Endothelial cell of umbilical vein (primary cell): ENCODE measurements at regions not wholly inside any gene's neighbourhood (a gene's known extent, or its start where the extent isn't known, plus 50 kb on each side); places are given as distances from the start of the nearest gene placed in this dataset.

Source experiments
- BruUV-seq: library from RNA; stranded (reverse); fragments of 400-500 nt; replicated peaks from 2 replicates; lab custom pipeline; 2021; lab: Mats Ljungman, UMichigan
- CTCF ChIA-PET: fragments of 300-600, 350-600 bp; sonication (Branson Sonifier 250); formaldehyde crosslinking; loops from one replicate; lab custom pipeline; 2021; ENCODE audit warnings: antibody characterized with exemption, inconsistent platforms; lab: Charles Lee
- POLR2A ChIA-PET: fragments of 300-600, 350-600 bp; sonication (Branson Sonifier 250); formaldehyde crosslinking; loops from one replicate; lab custom pipeline; 2021; ENCODE audit warnings: antibody characterized with exemption, inconsistent platforms; lab: Charles Lee
- DNase-seq: peaks from one replicate; pipeline ENCODE4 v3.0.0-alpha.2; 2011; ENCODE audit warnings: low read depth, low spot score
- FAIRE-seq: peaks from 2 replicates; lab custom pipeline; 2011; peaks lifted over from hg19 to GRCh38; lab: Jason Lieb, UNC
- H2AFZ ChIP-seq: 2 replicates; pipeline ENCODE4 v1.6.0; 2012; ENCODE audit warnings: low read depth, low read length, control low read depth, inconsistent platforms
- H3K27ac ChIP-seq: 2 replicates; pipeline ENCODE4 v1.5.1; 2011; ENCODE audit warnings: low read depth, mild to moderate bottlenecking, control low read depth, low read length, moderate library complexity; ENCODE audit not compliant: insufficient read depth
- H3K27me3 ChIP-seq, 2 experiments: 2 replicates each; pipeline versions ENCODE4 v1.6.0 to v1.6.1; 2011; ENCODE audit warnings: low read length in 2 of 2, mixed read lengths in 1 of 2; ENCODE audit not compliant: control insufficient read depth in 2 of 2, insufficient read depth in 2 of 2
- H3K36me3 ChIP-seq, 2 experiments: 2 replicates in 1 of 2; 3 replicates in 1 of 2; pipeline ENCODE4 v1.5.1; 2011; ENCODE audit warnings: low read length in 2 of 2, mild to moderate bottlenecking in 1 of 2, moderate library complexity in 1 of 2; ENCODE audit not compliant: control insufficient read depth in 2 of 2, insufficient read depth in 2 of 2; ENCODE audit errors: extremely low read depth in 1 of 2
- H3K4me1 ChIP-seq: 3 replicates; pipeline ENCODE4 v1.5.1; 2011; ENCODE audit warnings: mild to moderate bottlenecking, low read length; ENCODE audit not compliant: control insufficient read depth, insufficient read depth; ENCODE audit errors: extremely low read depth
- H3K4me2 ChIP-seq: 2 replicates; pipeline ENCODE4 v1.6.1; 2011; ENCODE audit warnings: low read length, control low read depth, mixed read lengths; ENCODE audit not compliant: insufficient read depth
- H3K4me3 ChIP-seq, 3 experiments: fragments of 200-600 bp in 1 of 3; sonication (generic), shearing (Covaris generic) in 1 of 3; replicated peaks in 1 of 3; 2 replicates each; pipeline ENCODE4 v1.5.1; 2011 to 2016; ENCODE audit warnings: control low read depth in 3 of 3, low read length in 3 of 3, mild to moderate bottlenecking in 2 of 3, inconsistent platforms in 1 of 3, low read depth in 1 of 3, moderate library complexity in 1 of 3; ENCODE audit not compliant: insufficient read depth in 1 of 3
- H3K79me2 ChIP-seq: 2 replicates; pipeline ENCODE4 v1.6.0; 2012; ENCODE audit warnings: low read length, inconsistent platforms; ENCODE audit not compliant: control insufficient read depth, insufficient read depth
- H3K9ac ChIP-seq: replicated peaks from 2 replicates; pipeline ENCODE3; 2011; ENCODE audit warnings: low read length, control low read depth; ENCODE audit not compliant: insufficient read depth; ENCODE audit errors: extremely low read depth
- H3K9me1 ChIP-seq: replicated peaks from 3 replicates; pipeline ENCODE4 v1.6.0; 2011; ENCODE audit warnings: mild to moderate bottlenecking, low read length; ENCODE audit not compliant: control insufficient read depth, insufficient read depth; ENCODE audit errors: extremely low read depth
- H3K9me3 ChIP-seq: replicated peaks from 2 replicates; pipeline ENCODE4 v1.5.1; 2012; ENCODE audit warnings: low read length, inconsistent platforms; ENCODE audit not compliant: control insufficient read depth, insufficient read depth
- H4K20me1 ChIP-seq: replicated peaks from 2 replicates; pipeline ENCODE3; 2011; ENCODE audit warnings: mild to moderate bottlenecking, low read length; ENCODE audit not compliant: control insufficient read depth, insufficient read depth; ENCODE audit errors: extremely low read depth
- CTCF ChIP-seq, 2 donors: IDR thresholded peaks; 1 replicate in 1 of 2; 2 replicates in 1 of 2; pipeline ENCODE4 v1.5.1; 2011; ENCODE audit warnings: low read length in 2 of 2, mild to moderate bottlenecking in 2 of 2, moderate library complexity in 2 of 2, control low read depth in 1 of 2, inconsistent platforms in 1 of 2, low read depth in 1 of 2; ENCODE audit not compliant: insufficient read depth in 1 of 2; ENCODE audit errors: extremely low read depth in 1 of 2
- EZH2 ChIP-seq: IDR thresholded peaks from 2 replicates; pipeline ENCODE4 v1.6.1; 2012; ENCODE audit warnings: borderline replicate concordance, low read depth, mild to moderate bottlenecking, moderate library complexity, low read length, inconsistent platforms; ENCODE audit not compliant: severe bottlenecking
- FOS ChIP-seq: IDR thresholded peaks from 2 replicates; pipeline ENCODE4 v1.6.1; 2011; ENCODE audit warnings: mild to moderate bottlenecking, low read length, moderate library complexity, borderline replicate concordance; ENCODE audit not compliant: insufficient read depth
- GATA2 ChIP-seq: IDR thresholded peaks from 2 replicates; pipeline ENCODE4 v1.7.0; 2011; ENCODE audit warnings: low read depth, mild to moderate bottlenecking, moderate library complexity, mixed read lengths, low read length; ENCODE audit not compliant: insufficient read length, insufficient read depth
- JUN ChIP-seq: IDR thresholded peaks from 2 replicates; pipeline ENCODE4 v1.6.1; 2011; ENCODE audit warnings: borderline replicate concordance, low read depth; ENCODE audit not compliant: insufficient read length, insufficient read depth
- MYC ChIP-seq: IDR thresholded peaks from one replicate; pipeline ENCODE4 v1.6.1; 2011; ENCODE audit warnings: mild to moderate bottlenecking, low read depth, low read length
- POLR2A ChIP-seq: IDR thresholded peaks from 2 replicates; pipeline ENCODE4 v1.6.1; 2012; ENCODE audit warnings: low read depth, mild to moderate bottlenecking, control low read depth, low read length
- POLR2AphosphoS5 ChIP-seq: IDR thresholded peaks from 2 replicates; pipeline ENCODE4 v1.6.1; 2012; ENCODE audit warnings: low read depth, mild to moderate bottlenecking, control low read depth, low read length, moderate library complexity; ENCODE audit not compliant: insufficient read depth
- dilution Hi-C: fragments of 300-500 bp; cut with MboI; formaldehyde crosslinking; loops from one replicate; pipeline ENCODE4 v1.15.0; 2019; ENCODE audit warnings: low sequenced_read_pairs; ENCODE audit not compliant: extremely low pct_ligation_motif_present
- intact Hi-C: fragments of 100-400 bp; cut with micrococcal nuclease; formaldehyde crosslinking; loops from one replicate; pipeline ENCODE4 v1.10.0; 2022
- TF ChIP-seq, protein P1 (sequence below): IDR thresholded peaks from 2 replicates; pipeline ENCODE4 v1.6.1; 2011; ENCODE audit not compliant: insufficient read depth, insufficient read length

GRCh38 chr2:24432735-24433134 lies 58.3 kb upstream of the NCOA1 start:
- no peak overlapping the region for H3K9ac ChIP-seq
- FAIRE-seq (no peak), DNase-seq (no peak)
- ChIA-PET CTCF (interaction anchor here (1.0 to 1.8 kb wide), 2 partner anchors 10 to 395 kb away, joined by 5 to 14 read pairs; no protein-coding TSS in a partner anchor), POLR2A (no interaction called here)
- no peak overlapping the region for H2AFZ ChIP-seq
- dilution Hi-C loops (no loop called here), intact Hi-C loops (no loop called here)
- H3K4me1 ChIP-seq = peaks cover 8% of the 10 kb centered on the region
- H3K36me3 ChIP-seq = no peaks in the 10 kb centered on the region
- no peaks in the 10 kb centered on the region for H3K9me1 ChIP-seq
- no peak for TF ChIP-seq EZH2
- no peak for TF ChIP-seq POLR2AphosphoS5
- TF ChIP-seq CTCF (IDR thresholded peaks at IDR 0.05; ENCODE audit: extremely low read depth in 1 of 2, insufficient read depth in 1 of 2, low read depth in 1 of 2, low read length in 2 of 2) = no peak
- TF ChIP-seq, protein P1, sequence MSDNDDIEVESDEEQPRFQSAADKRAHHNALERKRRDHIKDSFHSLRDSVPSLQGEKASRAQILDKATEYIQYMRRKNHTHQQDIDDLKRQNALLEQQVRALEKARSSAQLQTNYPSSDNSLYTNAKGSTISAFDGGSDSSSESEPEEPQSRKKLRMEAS = no peak
- no peak for TF ChIP-seq GATA2
- no peak for TF ChIP-seq JUN
- TF ChIP-seq FOS = no peak
- no peak for TF ChIP-seq MYC
- TF ChIP-seq POLR2A = no peak
- no TSS peak for BruUV-seq
- H3K27me3 ChIP-seq = peaks cover 0 to 3% of the 10 kb centered on the region in 2 experiments
- no peaks in the 10 kb centered on the region for H4K20me1 ChIP-seq
- no peak overlapping the region for H3K4me2 ChIP-seq
- no peak overlapping the region for H3K4me3 ChIP-seq
- H3K27ac ChIP-seq = no peak overlapping the region
- no peaks in the 10 kb centered on the region for H3K79me2 ChIP-seq
- H3K9me3 ChIP-seq = no peaks in the 10 kb centered on the region
